A673 (cell line): ENCODE measurements at regions not wholly inside any gene's neighbourhood (a gene's known extent, or its start where the extent isn't known, plus 50 kb on each side); places are given as distances from the start of the nearest gene placed in this dataset.

Experiments used
- CTCF ChIP-seq: fragments of 300-800, 200-600 bp; sonication (generic); conservative IDR thresholded peaks from 2 replicates; pipeline ENCODE4 v1.5.1; 2017; ENCODE audit warnings: low read depth, mild to moderate bottlenecking, antibody characterized with exemption, low read length, moderate library complexity, mixed read lengths
- EZH2 ChIP-seq: fragments of 200-600 bp; sonication (generic); IDR thresholded peaks from 2 replicates; pipeline ENCODE4 v1.6.1; 2017; ENCODE audit warnings: borderline replicate concordance, low read depth, mild to moderate bottlenecking, mixed read lengths, antibody characterized with exemption, low read length; ENCODE audit not compliant: poor library complexity, severe bottlenecking

GRCh38 chr10:10848488-10849111 is 169.1 kb upstream of the CELF2 start:
- TF ChIP-seq CTCF (no peak), EZH2 (no peak)
